ENCODE measurements at regions not wholly inside any gene's neighbourhood (a gene's known extent, or its start where the extent isn't known, plus 50 kb on each side); places are given as distances from the start of the nearest gene placed in this dataset.

- TF ChIP-seq CTCF (IDR thresholded peaks at IDR 0.05; ENCODE audit: borderline replicate concordance, extremely low read depth, low read length, poor library complexity, severe bottlenecking) (no peak), EZH2 (IDR thresholded peaks at IDR 0.05; ENCODE audit: borderline replicate concordance, low read depth, low read length, severe bottlenecking) (no peak)
Observed at GRCh38 chr17:83150369-83151055, 71.1 kb downstream of the METRNL start.

All from DND-41 (cell line).